ENCODE measurements at regions not wholly inside any gene's neighbourhood (a gene's known extent, or its start where the extent isn't known, plus 50 kb on each side); places are given as distances from the start of the nearest gene placed in this dataset.
"Not testable (repeated sequence)": the region's sequence is repeated elsewhere in the genome, so short reads cannot be mapped to it uniquely, and the experiment has no call there.

DNA sequence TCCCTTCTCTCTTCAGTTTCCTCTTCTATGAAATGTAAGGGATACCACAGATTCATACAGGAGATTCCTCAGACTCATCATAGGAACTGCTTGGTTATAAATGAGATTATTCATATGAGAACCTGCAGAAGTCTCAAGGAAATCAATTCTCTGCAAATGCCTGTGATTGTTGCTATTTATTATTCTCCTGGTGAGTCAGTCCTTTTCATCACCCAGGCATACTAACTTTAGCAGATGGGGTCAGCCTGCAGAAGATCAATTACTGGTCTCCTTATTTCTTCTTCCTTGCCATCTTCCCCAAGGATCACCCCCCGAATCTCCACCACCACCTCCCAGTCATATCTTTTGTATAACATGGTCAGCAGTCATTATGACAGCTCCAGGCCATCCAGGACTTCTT, 53.8 kb upstream of the DCP1A start:
- DNase-seq, result no peak

DNA sequence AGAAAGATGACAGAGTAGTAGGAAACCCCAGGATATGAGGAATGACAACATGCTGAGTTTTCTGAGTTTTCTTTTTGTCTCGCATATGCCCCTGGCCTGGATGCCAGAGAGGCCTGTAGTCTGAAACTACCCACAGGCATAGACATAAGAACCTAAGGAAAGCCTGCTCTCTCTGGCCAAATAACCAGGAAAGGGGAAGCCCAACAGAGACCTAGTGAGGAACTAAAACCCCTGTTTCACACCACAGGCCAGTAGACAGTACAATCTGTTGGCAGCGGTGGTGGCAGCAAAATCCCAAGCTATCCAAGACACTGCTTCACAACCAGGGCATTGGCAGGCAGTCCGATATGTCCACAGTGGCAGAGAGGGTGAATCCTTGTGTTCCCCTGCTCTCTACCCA, 55.0 kb upstream of the DCP1A start:
- DNase-seq, result peak in 1 of 56 donors; percentile 25

DNA sequence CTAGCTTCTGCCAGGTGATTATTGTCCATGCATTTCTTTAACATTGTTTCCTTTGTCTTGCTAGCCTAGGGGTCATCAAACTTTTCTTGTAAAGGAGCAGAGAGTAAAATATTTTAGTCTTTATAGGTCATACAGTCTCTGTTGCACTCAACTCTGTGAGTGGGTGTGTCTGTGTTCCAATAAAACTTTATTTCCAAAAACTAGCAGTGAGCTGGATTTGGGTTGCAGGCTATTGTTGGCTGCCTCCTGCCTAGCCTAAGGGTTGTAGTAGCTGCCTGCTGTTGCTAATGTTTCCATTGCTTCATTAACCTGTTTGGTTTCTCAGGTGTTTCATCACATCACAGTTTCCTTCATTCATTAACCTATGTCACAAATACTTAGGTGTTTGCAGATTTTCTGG, 64.0 kb upstream of the DCP1A start:
- no peak for DNase-seq

DNA sequence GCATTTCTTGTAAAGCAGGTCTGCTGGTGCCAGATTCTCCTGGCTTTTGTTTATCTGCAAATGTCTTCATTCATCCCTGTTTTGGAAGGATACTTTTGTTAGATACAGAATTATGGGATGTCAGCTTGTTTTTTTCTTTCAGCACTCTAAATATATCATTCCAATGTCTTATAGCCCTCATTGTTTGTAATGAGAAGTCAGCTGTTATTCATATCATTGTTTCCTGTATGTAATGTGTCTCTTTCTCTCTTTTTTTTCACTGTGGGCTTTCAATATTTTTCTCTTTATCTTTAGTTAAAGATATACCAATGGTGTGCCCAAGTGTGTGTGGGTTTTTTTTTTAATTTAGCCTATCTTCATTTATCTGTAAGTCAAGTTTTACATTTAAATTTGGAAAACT, 65.6 kb upstream of the DCP1A start:
- no peak for DNase-seq

DNA sequence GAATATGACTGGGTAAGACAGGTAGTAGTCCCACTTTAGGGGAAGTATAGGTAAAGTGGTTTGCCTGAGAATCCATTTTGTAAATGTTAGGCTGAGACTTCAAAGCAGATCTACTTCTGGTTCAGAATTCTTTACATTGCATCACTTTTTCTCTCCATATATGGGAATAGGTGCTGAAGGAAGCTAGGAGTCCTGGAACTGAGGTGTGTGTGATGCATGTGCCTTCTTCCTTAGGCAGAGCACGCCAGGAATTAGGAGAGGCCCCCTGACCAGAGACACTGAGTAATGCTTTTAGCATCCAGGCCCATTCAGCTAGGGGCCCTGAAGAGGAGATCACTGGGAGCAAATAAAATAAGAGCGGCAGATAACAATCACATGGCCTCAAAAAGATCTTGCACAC, 69.2 kb upstream of the DCP1A start:
- DNase-seq, result no peak

DNA sequence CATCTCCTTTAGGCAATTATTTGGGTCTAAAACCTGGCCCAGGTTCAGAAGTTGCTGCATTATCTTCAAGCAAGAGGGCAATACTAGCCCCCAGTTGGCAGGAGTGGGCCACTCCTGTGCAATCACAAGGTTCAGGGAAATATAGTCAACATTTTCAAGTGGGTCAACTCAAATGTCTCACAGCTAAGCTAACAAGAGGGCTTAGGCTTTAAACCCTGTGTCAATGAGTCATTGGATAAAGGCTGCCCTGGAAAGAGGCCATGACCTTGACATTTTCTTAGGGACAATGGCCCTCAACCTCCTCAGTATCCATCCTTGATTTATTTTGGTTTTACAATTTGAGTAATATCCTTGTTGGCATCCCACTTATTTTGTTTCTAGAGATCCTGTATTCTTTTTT, 73.5 kb upstream of the DCP1A start:
- DNase-seq, result no peak

DNA sequence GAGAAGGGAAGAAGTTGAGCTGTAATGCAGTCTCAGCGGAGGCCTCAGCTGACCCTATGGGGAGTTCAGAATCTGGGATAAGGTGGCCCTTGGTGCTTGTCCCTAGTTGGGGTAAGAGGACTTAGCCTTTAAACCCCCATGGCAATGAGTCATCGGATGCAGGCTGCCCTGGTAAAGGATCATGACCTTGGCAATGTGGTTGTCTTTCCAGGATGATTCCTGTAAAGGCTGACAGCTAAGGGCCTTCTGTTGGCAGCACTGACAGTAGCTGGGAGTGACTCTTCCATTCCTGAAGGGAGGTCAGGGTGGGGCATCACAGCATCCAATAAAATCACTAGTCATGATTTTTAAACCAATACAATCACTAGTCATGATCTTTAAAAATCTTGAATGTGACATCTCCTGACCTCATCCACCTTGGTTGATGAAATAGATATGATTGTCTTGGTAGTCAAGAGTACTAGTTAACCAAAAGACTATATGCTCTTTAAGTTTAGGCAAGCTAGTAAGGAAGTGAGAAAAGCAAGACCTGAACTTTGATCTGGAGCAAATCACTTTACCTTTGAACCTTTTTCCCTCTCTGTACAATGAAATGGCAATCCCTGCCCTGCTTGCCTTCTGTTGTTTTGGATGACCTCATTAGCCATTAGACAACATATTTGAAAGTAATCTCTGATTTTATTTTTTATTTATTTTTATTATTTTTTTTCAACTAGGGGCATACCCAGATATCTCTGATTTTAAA, 71.3 kb upstream of the CACNA1D start:
- DNase-seq, result no peak

DNA sequence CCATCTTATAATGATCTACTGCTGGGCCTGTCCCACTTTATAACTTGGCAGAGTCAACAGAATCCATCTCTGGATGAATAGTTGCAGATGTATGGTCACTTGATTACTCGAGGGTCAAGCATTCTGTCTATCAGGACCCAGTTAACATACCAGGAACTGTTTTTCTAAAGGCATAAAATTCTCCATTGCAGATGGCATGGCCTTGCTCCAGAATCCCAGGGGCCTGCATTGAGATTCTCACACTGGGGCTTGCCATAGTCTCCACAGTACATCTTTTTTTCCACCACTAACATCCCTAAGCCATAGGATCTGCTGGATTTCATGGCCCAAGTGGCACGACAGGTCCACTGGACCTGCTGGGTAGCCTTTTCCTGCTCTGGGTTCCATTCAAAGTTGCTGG, 68.5 kb upstream of the CACNA1D start:
- DNase-seq, result no peak

DNA sequence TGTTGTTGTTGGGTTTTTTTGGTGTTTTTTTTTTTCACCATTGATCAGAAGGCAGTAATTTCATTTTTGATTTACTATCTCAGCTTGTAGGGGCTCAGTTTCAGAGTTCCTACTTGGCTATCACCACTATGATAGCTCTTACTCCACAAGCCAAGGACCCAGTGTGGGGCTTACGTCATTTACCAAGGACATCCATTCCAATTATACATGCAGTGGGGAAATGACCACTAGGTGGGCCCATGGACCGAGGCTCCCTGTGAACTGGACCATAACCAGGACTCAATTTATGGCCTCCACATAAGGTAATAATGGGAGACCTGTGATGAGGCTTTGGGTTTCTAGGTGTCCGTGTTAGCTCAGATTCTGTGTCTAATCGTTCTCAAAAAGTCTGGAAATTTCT, 67.5 kb upstream of the CACNA1D start:
- peak in 1 of 56 donors; percentile 2 for DNase-seq

DNA sequence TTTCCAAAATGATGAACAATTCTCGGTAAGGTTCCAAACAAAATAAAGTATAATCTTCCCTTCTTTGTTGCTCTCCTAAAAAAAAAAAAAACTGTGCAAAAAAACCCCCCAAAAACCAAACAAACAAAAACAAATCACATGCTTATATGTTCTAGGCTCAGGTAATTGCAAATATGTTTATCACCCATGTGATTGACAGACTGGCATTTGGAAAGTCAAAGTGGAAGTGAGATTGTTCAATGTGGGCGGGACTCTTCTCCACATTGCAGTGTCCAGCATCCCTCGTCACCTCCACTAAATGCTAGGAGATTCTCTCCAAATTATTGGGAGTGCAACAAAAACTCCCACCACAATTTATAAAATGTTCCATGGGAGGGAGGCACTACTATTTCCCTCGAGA, 57.6 kb upstream of the CACNA1D start:
- no peak for DNase-seq

DNA sequence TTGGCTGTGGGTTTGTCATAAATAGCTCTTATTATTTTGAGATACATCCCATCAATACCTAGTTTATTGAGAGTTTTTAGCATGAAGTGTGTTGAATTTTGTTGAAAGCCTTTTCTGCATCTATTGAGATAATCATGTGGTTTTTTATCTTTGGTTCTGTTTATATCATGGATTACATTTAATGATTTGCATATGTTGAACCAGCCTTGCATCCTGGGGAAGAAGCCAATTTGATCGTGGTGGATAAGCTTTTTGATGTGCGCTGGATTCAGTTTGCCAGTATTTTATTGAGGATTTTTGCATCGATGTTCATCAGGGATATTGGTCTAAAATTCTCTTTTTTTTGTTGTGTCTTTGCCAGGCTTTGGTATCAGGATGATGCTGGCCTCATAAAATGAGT, 51.5 kb upstream of the CACNA1D start:
- not testable (repeated sequence) for DNase-seq
